ENCODE measurements at regions not wholly inside any gene's neighbourhood (a gene's known extent, or its start where the extent isn't known, plus 50 kb on each side); places are given as distances from the start of the nearest gene placed in this dataset.

- TF ChIP-seq, protein P1, sequence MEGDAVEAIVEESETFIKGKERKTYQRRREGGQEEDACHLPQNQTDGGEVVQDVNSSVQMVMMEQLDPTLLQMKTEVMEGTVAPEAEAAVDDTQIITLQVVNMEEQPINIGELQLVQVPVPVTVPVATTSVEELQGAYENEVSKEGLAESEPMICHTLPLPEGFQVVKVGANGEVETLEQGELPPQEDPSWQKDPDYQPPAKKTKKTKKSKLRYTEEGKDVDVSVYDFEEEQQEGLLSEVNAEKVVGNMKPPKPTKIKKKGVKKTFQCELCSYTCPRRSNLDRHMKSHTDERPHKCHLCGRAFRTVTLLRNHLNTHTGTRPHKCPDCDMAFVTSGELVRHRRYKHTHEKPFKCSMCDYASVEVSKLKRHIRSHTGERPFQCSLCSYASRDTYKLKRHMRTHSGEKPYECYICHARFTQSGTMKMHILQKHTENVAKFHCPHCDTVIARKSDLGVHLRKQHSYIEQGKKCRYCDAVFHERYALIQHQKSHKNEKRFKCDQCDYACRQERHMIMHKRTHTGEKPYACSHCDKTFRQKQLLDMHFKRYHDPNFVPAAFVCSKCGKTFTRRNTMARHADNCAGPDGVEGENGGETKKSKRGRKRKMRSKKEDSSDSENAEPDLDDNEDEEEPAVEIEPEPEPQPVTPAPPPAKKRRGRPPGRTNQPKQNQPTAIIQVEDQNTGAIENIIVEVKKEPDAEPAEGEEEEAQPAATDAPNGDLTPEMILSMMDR (IDR thresholded peaks at IDR 0.05; ENCODE audit: insufficient read depth, low read length, poor library complexity, severe bottlenecking) = no peak
- no peak for TF ChIP-seq EZH2phosphoT487 (conservative IDR thresholded peaks at IDR 0.05; ENCODE audit: low read length)
Observed at GRCh38 chr6:40871424-40871823, 167.6 kb downstream of the UNC5CL start.
